GM23248 (cell line): ENCODE measurements at regions not wholly inside any gene's neighbourhood (a gene's known extent, or its start where the extent isn't known, plus 50 kb on each side); places are given as distances from the start of the nearest gene placed in this dataset.

ENCODE experiments used
- EZH2 ChIP-seq: fragments of 200-600 bp; sonication (generic); IDR thresholded peaks from 2 replicates; pipeline ENCODE4 v1.6.1; 2018; ENCODE audit warnings: antibody characterized with exemption, mild to moderate bottlenecking; ENCODE audit not compliant: insufficient read depth, poor library complexity, severe bottlenecking
- EZH2phosphoT487 ChIP-seq: fragments of 200-600 bp; sonication (generic); IDR thresholded peaks from 2 replicates; pipeline ENCODE4 v1.6.1; 2018; ENCODE audit warnings: antibody characterized with exemption, moderate library complexity, mild to moderate bottlenecking, low read depth; ENCODE audit not compliant: insufficient read depth

GRCh38 chr3:124447845-124448244, 282.4 kb upstream of the UMPS start:
- TF ChIP-seq EZH2 (no peak), EZH2phosphoT487 (no peak)
